ENCODE measurements at regions not wholly inside any gene's neighbourhood (a gene's known extent, or its start where the extent isn't known, plus 50 kb on each side); places are given as distances from the start of the nearest gene placed in this dataset.

- Histone ChIP-seq H3K27ac (ENCODE audit: low read depth in 1 of 2, low read length in 2 of 2) (no peak overlapping the region), H3K4me3 (ENCODE audit: low read depth in 1 of 3, low read length in 3 of 3) (no peak overlapping the region), H3K27me3 (ENCODE audit: control insufficient read depth in 4 of 4, insufficient read depth in 4 of 4, low read length in 3 of 4) (no peaks in the 10 kb centered on the region), H3K9me3 (ENCODE audit: control insufficient read depth in 4 of 4, low read length in 3 of 4) (no peaks in the 10 kb centered on the region), H3K4me1 (ENCODE audit: control insufficient read depth in 4 of 4, insufficient read depth in 4 of 4, low read length in 3 of 4) (peaks cover 0 to 2% (median 0%) of the 10 kb centered on the region in 4 donors), H3K36me3 (ENCODE audit: control insufficient read depth in 4 of 4, insufficient read depth in 3 of 4, low read depth in 1 of 4, low read length in 3 of 4) (no peaks in the 10 kb centered on the region), H3K9ac (ENCODE audit: low read depth in 1 of 2, low read length in 2 of 2) (no peak overlapping the region)
- DNase-seq (ENCODE audit: low spot score), result no peak
- TF ChIP-seq, protein P1, sequence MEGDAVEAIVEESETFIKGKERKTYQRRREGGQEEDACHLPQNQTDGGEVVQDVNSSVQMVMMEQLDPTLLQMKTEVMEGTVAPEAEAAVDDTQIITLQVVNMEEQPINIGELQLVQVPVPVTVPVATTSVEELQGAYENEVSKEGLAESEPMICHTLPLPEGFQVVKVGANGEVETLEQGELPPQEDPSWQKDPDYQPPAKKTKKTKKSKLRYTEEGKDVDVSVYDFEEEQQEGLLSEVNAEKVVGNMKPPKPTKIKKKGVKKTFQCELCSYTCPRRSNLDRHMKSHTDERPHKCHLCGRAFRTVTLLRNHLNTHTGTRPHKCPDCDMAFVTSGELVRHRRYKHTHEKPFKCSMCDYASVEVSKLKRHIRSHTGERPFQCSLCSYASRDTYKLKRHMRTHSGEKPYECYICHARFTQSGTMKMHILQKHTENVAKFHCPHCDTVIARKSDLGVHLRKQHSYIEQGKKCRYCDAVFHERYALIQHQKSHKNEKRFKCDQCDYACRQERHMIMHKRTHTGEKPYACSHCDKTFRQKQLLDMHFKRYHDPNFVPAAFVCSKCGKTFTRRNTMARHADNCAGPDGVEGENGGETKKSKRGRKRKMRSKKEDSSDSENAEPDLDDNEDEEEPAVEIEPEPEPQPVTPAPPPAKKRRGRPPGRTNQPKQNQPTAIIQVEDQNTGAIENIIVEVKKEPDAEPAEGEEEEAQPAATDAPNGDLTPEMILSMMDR (IDR thresholded peaks at IDR 0.05; ENCODE audit: low read depth, low read length, missing input control), result no peak
- TF ChIP-seq MAX (IDR thresholded peaks at IDR 0.05) (no peak), FOXA2 (IDR thresholded peaks at IDR 0.05) (no peak), HNF4G (IDR thresholded peaks at IDR 0.05) (no peak)
- 99% methylated on average over 1 of the region's 1 CpG for WGBS
Observed at GRCh38 chr1:224496826-224497225, 62.2 kb upstream of the WDR26 start.

GRCh38 chr1:224497714-224498573 is 63.3 kb upstream of the WDR26 start:
- H3K9ac ChIP-seq (ENCODE audit: low read depth in 1 of 2, low read length in 2 of 2), result no peak overlapping the region
- peaks cover 0 to 6% (median 2%) of the 10 kb centered on the region in 4 donors for H3K4me1 ChIP-seq (ENCODE audit: control insufficient read depth in 4 of 4, insufficient read depth in 4 of 4, low read length in 3 of 4)
- H3K9me3 ChIP-seq (ENCODE audit: control insufficient read depth in 4 of 4, low read length in 3 of 4), result no peaks in the 10 kb centered on the region
- TF ChIP-seq FOXA1 (IDR thresholded peaks at IDR 0.05), result no peak
- no peak for TF ChIP-seq HNF4G (IDR thresholded peaks at IDR 0.05)
- TF ChIP-seq YY1 (IDR thresholded peaks at IDR 0.05), result no peak
- TF ChIP-seq SP1 (IDR thresholded peaks at IDR 0.05), result no peak
- TF ChIP-seq, protein P1 (IDR thresholded peaks at IDR 0.05; ENCODE audit: low read depth, low read length, missing input control), result no peak
- no peak for TF ChIP-seq ZBTB33 (IDR thresholded peaks at IDR 0.05)
- TF ChIP-seq EGR1 (IDR thresholded peaks at IDR 0.05; ENCODE audit: low read depth in 2 of 2), result no peak
- TF ChIP-seq ATF3 (IDR thresholded peaks at IDR 0.05), result no peak
- TF ChIP-seq MAX (IDR thresholded peaks at IDR 0.05), result no peak
- TF ChIP-seq TAF1 (conservative IDR thresholded peaks at IDR 0.05), result no peak
- TF ChIP-seq NR2F2 (IDR thresholded peaks at IDR 0.05), result no peak
- no peak for TF ChIP-seq RXRA (IDR thresholded peaks at IDR 0.05)
- no peak for TF ChIP-seq RAD21 (IDR thresholded peaks at IDR 0.05)
- no peak for TF ChIP-seq REST (IDR thresholded peaks at IDR 0.05)
- no peak for TF ChIP-seq FOXA2 (IDR thresholded peaks at IDR 0.05)
- TF ChIP-seq JUND (IDR thresholded peaks at IDR 0.05), result no peak
- no peak for TF ChIP-seq HNF4A (conservative IDR thresholded peaks at IDR 0.05)
- TF ChIP-seq GABPA (IDR thresholded peaks at IDR 0.05 in 1 of 2, conservative IDR thresholded peaks at IDR 0.05 in 1 of 2), result no peak
- peak overlapping the region in 1 of 2 donors; percentile 56 for H3K27ac ChIP-seq (ENCODE audit: low read depth in 1 of 2, low read length in 2 of 2)
- no peaks in the 10 kb centered on the region for H3K36me3 ChIP-seq (ENCODE audit: control insufficient read depth in 4 of 4, insufficient read depth in 3 of 4, low read depth in 1 of 4, low read length in 3 of 4)
- H3K4me3 ChIP-seq (ENCODE audit: low read depth in 1 of 3, low read length in 3 of 3), result no peak overlapping the region
- 64% methylated on average over 3 of the region's 3 CpGs for WGBS
- no peaks in the 10 kb centered on the region for H3K27me3 ChIP-seq (ENCODE audit: control insufficient read depth in 4 of 4, insufficient read depth in 4 of 4, low read length in 3 of 4)
- no peak for DNase-seq (ENCODE audit: low spot score)

Measured in liver (tissue), 8 donors.